Muscle of leg (tissue), 3 donors: ENCODE measurements at regions not wholly inside any gene's neighbourhood (a gene's known extent, or its start where the extent isn't known, plus 50 kb on each side); places are given as distances from the start of the nearest gene placed in this dataset.
A peak's percentile ranks its signal among the peaks of the same experiment; 100 is the strongest.

Experiments used
- DNase-seq: peaks from one replicate; pipeline ENCODE4 v3.0.0; 2013
- H3K27ac ChIP-seq: one replicate; pipeline ENCODE4 v1.5.1; 2013; ENCODE audit warnings: mild to moderate bottlenecking, low read length, control low read depth
- H3K27me3 ChIP-seq: one replicate; pipeline ENCODE4 v1.6.1; 2013; ENCODE audit warnings: low read length; ENCODE audit not compliant: control insufficient read depth, insufficient read depth
- H3K36me3 ChIP-seq: one replicate; pipeline ENCODE4 v1.6.1; 2013; ENCODE audit warnings: low read length; ENCODE audit not compliant: control insufficient read depth, insufficient read depth
- H3K4me1 ChIP-seq: one replicate; pipeline ENCODE4 v1.6.1; 2013; ENCODE audit warnings: low read length; ENCODE audit not compliant: control insufficient read depth, insufficient read depth
- H3K4me3 ChIP-seq: one replicate; pipeline ENCODE4 v1.5.1; 2013; ENCODE audit warnings: low read length, control low read depth
- H3K9me3 ChIP-seq: replicated peaks from 2 replicates; pipeline ENCODE4 v1.6.1; 2013; ENCODE audit warnings: low read depth, low read length; ENCODE audit not compliant: control insufficient read depth
- WGBS: methylation state at CpG from one replicate; pipeline ENCODE4 v1.1.5; 2013; ENCODE audit warnings: missing lambda C conversion rate; ENCODE audit not compliant: insufficient coverage; 5-methylcytosine and 5-hydroxymethylcytosine counted together

GRCh38 chr7:113374955-113375354 lies 256.6 kb upstream of the SMIM30 start:
- no peaks in the 10 kb centered on the region for H3K9me3 ChIP-seq
- no peaks in the 10 kb centered on the region for H3K27me3 ChIP-seq
- peak; percentile 68 for DNase-seq
- no peaks in the 10 kb centered on the region for H3K4me1 ChIP-seq
- H3K36me3 ChIP-seq: no peaks in the 10 kb centered on the region
- no peak overlapping the region for H3K4me3 ChIP-seq
- WGBS: no CpG with 5 or more reads among the region's 2 CpGs
- no peak overlapping the region for H3K27ac ChIP-seq

GRCh38 chr7:113373863-113374262 lies 255.5 kb upstream of the SMIM30 start:
- no peaks in the 10 kb centered on the region for H3K4me1 ChIP-seq
- no peak overlapping the region for H3K4me3 ChIP-seq
- WGBS: no CpG with 5 or more reads among the region's 2 CpGs
- no peak overlapping the region for H3K27ac ChIP-seq
- no peaks in the 10 kb centered on the region for H3K36me3 ChIP-seq
- H3K9me3 ChIP-seq: no peaks in the 10 kb centered on the region
- peak; percentile 6 for DNase-seq
- no peaks in the 10 kb centered on the region for H3K27me3 ChIP-seq

GRCh38 chr7:113371416-113372043 lies 253.2 kb upstream of the SMIM30 start:
- H3K27me3 ChIP-seq: no peaks in the 10 kb centered on the region
- H3K4me1 ChIP-seq: no peaks in the 10 kb centered on the region
- H3K9me3 ChIP-seq: no peaks in the 10 kb centered on the region
- H3K36me3 ChIP-seq: no peaks in the 10 kb centered on the region
- no peak overlapping the region for H3K4me3 ChIP-seq
- peak; percentile 41 for DNase-seq
- 47% methylated on average over 3 of the region's 4 CpGs for WGBS
- no peak overlapping the region for H3K27ac ChIP-seq

GRCh38 chr7:113370910-113371309 lies 252.6 kb upstream of the SMIM30 start:
- no peak overlapping the region for H3K27ac ChIP-seq
- H3K36me3 ChIP-seq: no peaks in the 10 kb centered on the region
- WGBS: no CpG with 5 or more reads among the region's 2 CpGs
- no peaks in the 10 kb centered on the region for H3K27me3 ChIP-seq
- no peaks in the 10 kb centered on the region for H3K4me1 ChIP-seq
- H3K4me3 ChIP-seq: no peak overlapping the region
- no peaks in the 10 kb centered on the region for H3K9me3 ChIP-seq
- DNase-seq: peak; percentile 30

GRCh38 chr7:113368256-113368655 lies 249.9 kb upstream of the SMIM30 start:
- Histone ChIP-seq H3K36me3 (no peaks in the 10 kb centered on the region), H3K9me3 (no peaks in the 10 kb centered on the region), H3K4me3 (no peak overlapping the region), H3K4me1 (no peaks in the 10 kb centered on the region), H3K27me3 (no peaks in the 10 kb centered on the region), H3K27ac (no peak overlapping the region)
- DNase-seq: no peak
- 100% methylated on average over 1 of the region's 1 CpG for WGBS

GRCh38 chr7:113367041-113367586 lies 248.8 kb upstream of the SMIM30 start:
- Histone ChIP-seq H3K27ac (no peak overlapping the region), H3K36me3 (no peaks in the 10 kb centered on the region), H3K27me3 (no peaks in the 10 kb centered on the region), H3K4me3 (no peak overlapping the region), H3K9me3 (no peaks in the 10 kb centered on the region), H3K4me1 (no peaks in the 10 kb centered on the region)
- no CpG with 5 or more reads among the region's 3 CpGs for WGBS
- DNase-seq: peak; percentile 53

GRCh38 chr7:113366122-113366521 lies 247.8 kb upstream of the SMIM30 start:
- no peaks in the 10 kb centered on the region for H3K27me3 ChIP-seq
- no CpG with 5 or more reads among the region's 1 CpG for WGBS
- no peaks in the 10 kb centered on the region for H3K36me3 ChIP-seq
- H3K9me3 ChIP-seq: no peaks in the 10 kb centered on the region
- H3K4me3 ChIP-seq: no peak overlapping the region
- DNase-seq: no peak
- no peaks in the 10 kb centered on the region for H3K4me1 ChIP-seq
- H3K27ac ChIP-seq: no peak overlapping the region

- WGBS: no CpG with 5 or more reads among the region's 4 CpGs
- H3K4me1 ChIP-seq: no peaks in the 10 kb centered on the region
- no peak overlapping the region for H3K4me3 ChIP-seq
- H3K9me3 ChIP-seq: no peaks in the 10 kb centered on the region
- DNase-seq: no peak
- H3K36me3 ChIP-seq: no peaks in the 10 kb centered on the region
- no peak overlapping the region for H3K27ac ChIP-seq
- no peaks in the 10 kb centered on the region for H3K27me3 ChIP-seq
Measured at GRCh38 chr7:113349339-113349738, 231.0 kb upstream of the SMIM30 start.

- DNase-seq: no peak
- H3K9me3 ChIP-seq: peaks cover 2% of the 10 kb centered on the region
- H3K36me3 ChIP-seq: no peaks in the 10 kb centered on the region
- no peak overlapping the region for H3K4me3 ChIP-seq
- no peaks in the 10 kb centered on the region for H3K4me1 ChIP-seq
- no peaks in the 10 kb centered on the region for H3K27me3 ChIP-seq
- H3K27ac ChIP-seq: no peak overlapping the region
- no CpG with 5 or more reads among the region's 1 CpG for WGBS
Measured at GRCh38 chr7:113339661-113340060, 221.3 kb upstream of the SMIM30 start.

- Histone ChIP-seq H3K9me3 (peaks cover 2% of the 10 kb centered on the region), H3K27me3 (no peaks in the 10 kb centered on the region), H3K4me3 (no peak overlapping the region), H3K36me3 (no peaks in the 10 kb centered on the region), H3K4me1 (no peaks in the 10 kb centered on the region), H3K27ac (no peak overlapping the region)
- WGBS: 86% methylated on average over 3 of the region's 4 CpGs
- no peak for DNase-seq
Measured at GRCh38 chr7:113338071-113338696, 219.8 kb upstream of the SMIM30 start.
